SK-N-SH (cell line): ENCODE measurements at regions not wholly inside any gene's neighbourhood (a gene's known extent, or its start where the extent isn't known, plus 50 kb on each side); places are given as distances from the start of the nearest gene placed in this dataset.
"Not testable (repeated sequence)": the region's sequence is repeated elsewhere in the genome, so short reads cannot be mapped to it uniquely, and the experiment has no call there.

Source experiments
- EP300 ChIP-seq, 2 experiments: IDR thresholded peaks; 2 replicates each; pipeline versions ENCODE4 v1.4.0 to v1.6.1; 2012; ENCODE audit warnings: borderline replicate concordance in 1 of 2, low read depth in 1 of 2, low read length in 1 of 2
- EZH2phosphoT487 ChIP-seq: fragments of 200-600 bp; sonication (generic); IDR thresholded peaks from 2 replicates; pipeline ENCODE4 v1.6.1; 2017; ENCODE audit warnings: low read depth, mixed run types, mild to moderate bottlenecking, antibody characterized with exemption, moderate library complexity, borderline replicate concordance
- MXI1 ChIP-seq: IDR thresholded peaks from 2 replicates; pipeline ENCODE4 v1.6.1; 2012; ENCODE audit warnings: mild to moderate bottlenecking, low read depth, low read length, improper control_type of control experiment
- POLR2AphosphoS5 ChIP-seq: IDR thresholded peaks from 2 replicates; pipeline ENCODE4 v1.6.1; 2012; ENCODE audit warnings: low read depth, low read length
- RAD21 ChIP-seq: IDR thresholded peaks from 2 replicates; pipeline ENCODE4 v1.6.1; 2012; ENCODE audit warnings: mild to moderate bottlenecking, low read length
- SIN3A ChIP-seq: IDR thresholded peaks from 2 replicates; pipeline ENCODE4 v1.6.1; 2012; ENCODE audit warnings: low read depth, mild to moderate bottlenecking, low read length, moderate library complexity, borderline replicate concordance
- TEAD4 ChIP-seq: IDR thresholded peaks from 2 replicates; pipeline ENCODE4 v1.4.0; 2012; ENCODE audit warnings: mild to moderate bottlenecking, borderline replicate concordance; ENCODE audit not compliant: insufficient read depth
- TF ChIP-seq, protein P1 (sequence below): fragments of 200-600 bp; sonication (generic); IDR thresholded peaks from 2 replicates; pipeline ENCODE4 v1.6.1; 2017; ENCODE audit warnings: antibody characterized with exemption, mild to moderate bottlenecking, moderate library complexity
- TF ChIP-seq, protein P2 (sequence below): fragments of 150-350 bp; IDR thresholded peaks from 2 replicates; pipeline ENCODE4 v1.6.1; 2017; ENCODE audit warnings: antibody characterized with exemption, low read length, low read depth, borderline replicate concordance
- TF ChIP-seq, protein P3 (sequence below): IDR thresholded peaks from 2 replicates; pipeline ENCODE4 v1.4.0; 2012; ENCODE audit warnings: low read depth
- TF ChIP-seq, protein P4 (sequence below): IDR thresholded peaks from 2 replicates; pipeline ENCODE4 v1.6.1; 2012; ENCODE audit warnings: mild to moderate bottlenecking, low read depth, low read length, moderate library complexity

DNA sequence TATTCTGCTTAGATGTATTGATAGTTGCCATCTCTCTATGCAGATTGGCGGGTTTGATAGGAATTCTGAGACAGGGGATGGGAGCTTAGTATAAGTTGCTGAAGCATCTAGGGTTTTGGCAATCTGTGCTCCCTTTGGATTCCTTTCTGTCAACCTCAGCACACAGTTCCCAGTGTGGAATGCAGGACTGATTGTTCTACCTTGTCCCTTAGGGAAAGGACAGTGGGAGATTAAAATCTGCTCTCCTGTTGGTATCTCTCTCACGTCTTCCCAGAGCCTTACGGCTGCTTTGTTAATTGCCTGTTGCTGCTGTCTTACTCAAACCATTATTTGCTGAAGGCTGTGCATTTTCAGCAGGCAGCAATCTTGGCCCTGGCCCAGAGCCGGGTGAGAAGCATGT lies 133.3 kb upstream of the IKBKE start:
- not testable (repeated sequence) for TF ChIP-seq POLR2AphosphoS5; RAD21; MXI1; SIN3A; EZH2phosphoT487; TEAD4; EP300 (IDR thresholded peaks at IDR 0.05; ENCODE audit: borderline replicate concordance in 1 of 2, low read depth in 1 of 2, low read length in 1 of 2)
- TF ChIP-seq, protein P1, sequence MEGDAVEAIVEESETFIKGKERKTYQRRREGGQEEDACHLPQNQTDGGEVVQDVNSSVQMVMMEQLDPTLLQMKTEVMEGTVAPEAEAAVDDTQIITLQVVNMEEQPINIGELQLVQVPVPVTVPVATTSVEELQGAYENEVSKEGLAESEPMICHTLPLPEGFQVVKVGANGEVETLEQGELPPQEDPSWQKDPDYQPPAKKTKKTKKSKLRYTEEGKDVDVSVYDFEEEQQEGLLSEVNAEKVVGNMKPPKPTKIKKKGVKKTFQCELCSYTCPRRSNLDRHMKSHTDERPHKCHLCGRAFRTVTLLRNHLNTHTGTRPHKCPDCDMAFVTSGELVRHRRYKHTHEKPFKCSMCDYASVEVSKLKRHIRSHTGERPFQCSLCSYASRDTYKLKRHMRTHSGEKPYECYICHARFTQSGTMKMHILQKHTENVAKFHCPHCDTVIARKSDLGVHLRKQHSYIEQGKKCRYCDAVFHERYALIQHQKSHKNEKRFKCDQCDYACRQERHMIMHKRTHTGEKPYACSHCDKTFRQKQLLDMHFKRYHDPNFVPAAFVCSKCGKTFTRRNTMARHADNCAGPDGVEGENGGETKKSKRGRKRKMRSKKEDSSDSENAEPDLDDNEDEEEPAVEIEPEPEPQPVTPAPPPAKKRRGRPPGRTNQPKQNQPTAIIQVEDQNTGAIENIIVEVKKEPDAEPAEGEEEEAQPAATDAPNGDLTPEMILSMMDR: not testable (repeated sequence)
- TF ChIP-seq, protein P2, sequence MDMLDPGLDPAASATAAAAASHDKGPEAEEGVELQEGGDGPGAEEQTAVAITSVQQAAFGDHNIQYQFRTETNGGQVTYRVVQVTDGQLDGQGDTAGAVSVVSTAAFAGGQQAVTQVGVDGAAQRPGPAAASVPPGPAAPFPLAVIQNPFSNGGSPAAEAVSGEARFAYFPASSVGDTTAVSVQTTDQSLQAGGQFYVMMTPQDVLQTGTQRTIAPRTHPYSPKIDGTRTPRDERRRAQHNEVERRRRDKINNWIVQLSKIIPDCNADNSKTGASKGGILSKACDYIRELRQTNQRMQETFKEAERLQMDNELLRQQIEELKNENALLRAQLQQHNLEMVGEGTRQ: not testable (repeated sequence)
- TF ChIP-seq, protein P3, sequence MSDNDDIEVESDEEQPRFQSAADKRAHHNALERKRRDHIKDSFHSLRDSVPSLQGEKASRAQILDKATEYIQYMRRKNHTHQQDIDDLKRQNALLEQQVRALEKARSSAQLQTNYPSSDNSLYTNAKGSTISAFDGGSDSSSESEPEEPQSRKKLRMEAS: not testable (repeated sequence)
- TF ChIP-seq, protein P4, sequence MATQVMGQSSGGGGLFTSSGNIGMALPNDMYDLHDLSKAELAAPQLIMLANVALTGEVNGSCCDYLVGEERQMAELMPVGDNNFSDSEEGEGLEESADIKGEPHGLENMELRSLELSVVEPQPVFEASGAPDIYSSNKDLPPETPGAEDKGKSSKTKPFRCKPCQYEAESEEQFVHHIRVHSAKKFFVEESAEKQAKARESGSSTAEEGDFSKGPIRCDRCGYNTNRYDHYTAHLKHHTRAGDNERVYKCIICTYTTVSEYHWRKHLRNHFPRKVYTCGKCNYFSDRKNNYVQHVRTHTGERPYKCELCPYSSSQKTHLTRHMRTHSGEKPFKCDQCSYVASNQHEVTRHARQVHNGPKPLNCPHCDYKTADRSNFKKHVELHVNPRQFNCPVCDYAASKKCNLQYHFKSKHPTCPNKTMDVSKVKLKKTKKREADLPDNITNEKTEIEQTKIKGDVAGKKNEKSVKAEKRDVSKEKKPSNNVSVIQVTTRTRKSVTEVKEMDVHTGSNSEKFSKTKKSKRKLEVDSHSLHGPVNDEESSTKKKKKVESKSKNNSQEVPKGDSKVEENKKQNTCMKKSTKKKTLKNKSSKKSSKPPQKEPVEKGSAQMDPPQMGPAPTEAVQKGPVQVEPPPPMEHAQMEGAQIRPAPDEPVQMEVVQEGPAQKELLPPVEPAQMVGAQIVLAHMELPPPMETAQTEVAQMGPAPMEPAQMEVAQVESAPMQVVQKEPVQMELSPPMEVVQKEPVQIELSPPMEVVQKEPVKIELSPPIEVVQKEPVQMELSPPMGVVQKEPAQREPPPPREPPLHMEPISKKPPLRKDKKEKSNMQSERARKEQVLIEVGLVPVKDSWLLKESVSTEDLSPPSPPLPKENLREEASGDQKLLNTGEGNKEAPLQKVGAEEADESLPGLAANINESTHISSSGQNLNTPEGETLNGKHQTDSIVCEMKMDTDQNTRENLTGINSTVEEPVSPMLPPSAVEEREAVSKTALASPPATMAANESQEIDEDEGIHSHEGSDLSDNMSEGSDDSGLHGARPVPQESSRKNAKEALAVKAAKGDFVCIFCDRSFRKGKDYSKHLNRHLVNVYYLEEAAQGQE: not testable (repeated sequence)
